GM21619 (cell line): ENCODE measurements at regions not wholly inside any gene's neighbourhood (a gene's known extent, or its start where the extent isn't known, plus 50 kb on each side); places are given as distances from the start of the nearest gene placed in this dataset.
"Not testable (repeated sequence)": the region's sequence is repeated elsewhere in the genome, so short reads cannot be mapped to it uniquely, and the experiment has no call there.

Source experiments
- ATAC-seq: cut with Tn5 transposase; IDR thresholded peaks from one replicate; pipeline ENCODE4 v1.9.1; 2021; ENCODE audit not compliant: unreplicated experiment

DNA sequence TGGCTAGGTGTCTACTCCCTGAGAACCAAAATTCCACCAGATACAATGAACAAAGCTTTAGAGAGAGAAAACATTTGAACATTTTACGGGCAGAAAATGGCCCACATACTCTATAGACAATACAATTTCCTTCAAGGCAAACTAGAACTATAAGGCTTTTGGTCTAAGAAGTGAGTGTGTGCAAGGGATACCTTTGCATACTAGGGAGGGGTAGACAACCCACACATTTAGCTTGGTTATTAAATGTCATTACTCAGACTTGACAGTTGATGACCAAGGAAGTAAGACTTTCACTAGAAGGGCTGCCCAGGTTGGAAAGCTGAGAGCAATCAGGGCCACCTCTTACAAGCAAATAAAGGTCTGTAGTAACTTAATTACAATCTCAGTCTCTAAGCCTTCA lies 64.0 kb upstream of the PLEKHM1 start:
- ATAC-seq = not testable (repeated sequence)

DNA sequence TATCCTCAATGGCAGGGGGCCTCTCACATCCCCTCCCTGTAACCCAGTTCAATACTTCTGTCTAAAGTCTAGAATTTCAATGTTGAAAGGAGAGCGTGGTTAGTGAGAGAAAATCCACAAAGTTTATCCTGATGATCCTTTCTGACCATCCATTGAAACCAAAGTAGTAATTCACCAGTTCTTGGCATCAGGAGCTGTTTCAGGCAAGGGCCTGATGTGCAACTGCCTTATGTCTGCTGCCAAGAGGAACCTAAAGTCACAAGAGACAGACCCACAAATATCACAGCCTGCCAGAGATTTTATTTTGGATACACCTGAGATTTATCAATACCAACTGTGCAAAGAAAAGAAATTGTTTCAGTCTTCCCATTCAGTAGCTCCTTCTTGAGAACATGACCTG lies 68.3 kb upstream of the PLEKHM1 start:
- not testable (repeated sequence) for ATAC-seq

DNA sequence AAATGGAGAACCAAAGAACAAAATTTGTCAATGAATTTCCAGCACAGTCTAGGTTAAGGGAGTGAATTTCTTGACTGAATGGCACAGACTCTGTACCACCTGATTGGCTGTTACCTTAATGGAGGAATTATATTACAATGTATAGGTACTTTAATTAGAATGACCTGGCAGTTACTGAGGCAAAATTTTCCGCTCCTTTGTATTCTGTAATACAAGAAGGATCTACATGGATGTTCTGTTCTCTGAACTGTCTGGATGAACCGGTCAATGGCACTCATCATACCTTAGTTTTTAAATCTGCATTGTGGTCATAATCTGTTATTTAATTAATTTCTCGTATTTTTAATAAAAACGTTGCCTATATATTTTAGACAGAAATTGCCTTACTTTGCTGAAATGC lies 72.3 kb upstream of the PLEKHM1 start:
- ATAC-seq = not testable (repeated sequence)

DNA sequence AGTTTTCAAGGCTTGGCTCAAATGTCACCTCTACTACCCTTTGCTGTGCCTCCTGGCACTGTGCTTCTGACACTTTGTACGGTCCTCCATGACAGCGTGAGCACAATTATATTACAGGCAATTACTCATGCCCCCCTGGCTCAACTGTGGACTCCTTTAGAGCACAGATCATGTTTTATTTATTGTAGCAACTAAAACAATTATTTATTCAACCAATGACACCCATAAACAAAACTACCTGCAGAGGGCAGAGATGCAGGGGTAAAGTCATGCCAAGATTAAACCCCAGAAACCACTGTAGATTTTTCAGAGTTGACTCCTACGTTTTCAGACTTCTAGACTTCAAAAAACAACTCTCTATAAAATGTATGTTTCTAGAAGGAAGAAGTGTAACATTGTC lies 72.8 kb upstream of the PLEKHM1 start:
- ATAC-seq = not testable (repeated sequence)

DNA sequence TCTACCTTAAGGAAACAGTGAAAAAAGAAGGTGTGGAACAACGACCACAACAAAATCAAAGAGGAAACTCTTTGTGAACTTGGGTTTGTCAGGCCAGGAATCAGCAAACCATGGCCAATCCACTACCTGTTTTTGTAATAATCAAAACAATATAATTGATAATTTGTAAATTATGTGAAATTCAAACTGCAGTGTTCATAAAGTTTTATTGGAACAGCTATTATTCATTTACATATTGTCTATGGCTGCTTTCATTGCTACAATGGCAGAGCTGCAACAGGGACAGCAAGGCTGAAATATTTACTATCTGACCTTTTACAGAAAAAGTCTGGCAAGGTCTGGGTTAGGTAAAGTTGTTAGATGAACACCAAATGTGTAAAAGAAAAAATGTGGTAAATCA lies 77.8 kb upstream of the PLEKHM1 start:
- ATAC-seq = not testable (repeated sequence)

DNA sequence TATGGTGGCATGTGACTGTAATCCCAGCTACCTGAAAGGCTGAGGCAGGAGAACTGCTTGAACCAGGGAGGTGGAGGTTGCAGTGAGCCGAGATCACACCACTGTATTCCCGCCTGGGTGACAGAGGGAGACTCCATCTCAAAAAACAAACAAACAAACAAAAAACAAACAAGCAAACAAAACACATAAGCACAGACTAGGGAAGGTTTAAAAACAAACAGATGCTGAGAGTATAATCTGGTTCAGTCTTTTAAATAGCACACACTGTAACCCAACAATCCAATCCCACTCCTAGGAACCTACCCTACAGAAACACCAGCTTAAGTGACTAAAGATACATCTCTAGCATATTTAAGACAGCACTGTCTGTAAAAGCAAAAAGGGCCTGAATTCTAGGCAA lies 82.8 kb upstream of the PLEKHM1 start:
- not testable (repeated sequence) for ATAC-seq

DNA sequence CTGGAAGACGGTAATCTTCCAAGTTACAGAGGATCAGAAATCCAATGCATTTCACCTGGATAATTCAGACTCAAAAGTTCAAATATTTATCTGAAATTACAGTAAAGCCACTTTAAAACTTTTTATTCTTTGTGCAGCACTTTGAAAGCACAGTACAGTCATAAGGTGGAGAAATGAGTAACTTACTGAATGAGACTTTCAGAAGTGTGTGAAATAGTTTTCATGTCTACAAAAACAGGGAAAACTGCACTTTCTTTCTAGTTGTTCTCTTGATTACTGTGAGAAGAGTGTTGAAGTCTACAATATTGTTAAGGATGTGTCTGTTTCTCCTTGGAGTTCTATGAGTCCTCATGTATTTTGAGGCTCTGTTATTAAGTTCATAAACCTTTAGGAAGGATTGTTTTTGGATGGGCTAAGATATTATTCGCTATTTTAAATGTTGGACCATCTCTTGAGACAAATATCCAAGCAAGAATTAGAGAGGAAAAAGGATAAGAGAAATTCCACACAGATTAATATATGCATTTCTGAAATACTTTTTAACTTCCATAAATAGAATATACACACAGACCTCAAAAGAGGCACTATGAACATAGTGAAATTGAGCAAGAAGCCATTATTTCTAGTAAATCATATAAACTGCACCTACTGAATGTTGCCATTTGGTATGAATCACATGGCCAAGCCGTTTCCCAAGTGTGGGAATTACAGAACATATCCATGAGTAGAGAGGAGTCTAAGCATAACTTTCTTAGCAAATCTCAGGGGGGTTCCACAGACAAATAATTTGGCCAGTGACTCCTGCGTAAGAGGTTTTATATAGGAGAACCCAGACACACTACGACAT lies 83.6 kb upstream of the PLEKHM1 start:
- no peak for ATAC-seq

DNA sequence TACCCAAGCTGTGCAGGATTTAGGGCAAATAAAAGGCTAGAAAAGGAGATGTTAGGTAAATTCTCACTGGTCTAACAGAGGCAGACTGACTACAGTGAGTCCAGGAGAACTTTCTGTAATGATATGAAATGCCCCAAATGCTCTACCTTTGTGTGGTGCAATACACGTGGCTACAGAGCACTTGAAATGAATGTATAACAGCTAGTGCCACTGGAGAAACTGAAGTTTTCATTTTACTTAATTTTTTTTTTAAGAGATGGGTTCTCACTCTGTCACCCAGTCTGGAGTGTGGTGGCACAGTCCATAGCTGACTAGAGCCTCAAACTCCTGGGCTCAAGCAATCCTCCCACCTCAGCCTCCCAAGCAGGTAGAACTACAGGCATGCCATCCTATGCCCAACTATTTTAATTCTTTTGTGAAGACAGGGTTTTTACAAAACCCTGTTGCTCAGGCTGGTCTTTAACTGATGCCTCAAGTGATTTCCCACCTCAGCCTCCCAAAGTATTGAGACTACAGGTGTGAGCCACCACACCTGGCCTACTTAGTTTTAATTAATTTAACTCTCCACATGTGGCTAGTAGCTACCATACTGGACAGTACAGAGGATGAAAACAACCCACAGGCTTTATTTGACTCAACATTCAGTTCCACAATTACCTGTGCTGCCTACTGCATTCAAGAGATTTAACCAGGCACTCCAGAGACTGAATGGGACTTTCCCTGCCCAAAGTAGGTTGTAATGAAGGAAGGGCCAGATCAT lies 84.8 kb upstream of the PLEKHM1 start:
- no peak for ATAC-seq

DNA sequence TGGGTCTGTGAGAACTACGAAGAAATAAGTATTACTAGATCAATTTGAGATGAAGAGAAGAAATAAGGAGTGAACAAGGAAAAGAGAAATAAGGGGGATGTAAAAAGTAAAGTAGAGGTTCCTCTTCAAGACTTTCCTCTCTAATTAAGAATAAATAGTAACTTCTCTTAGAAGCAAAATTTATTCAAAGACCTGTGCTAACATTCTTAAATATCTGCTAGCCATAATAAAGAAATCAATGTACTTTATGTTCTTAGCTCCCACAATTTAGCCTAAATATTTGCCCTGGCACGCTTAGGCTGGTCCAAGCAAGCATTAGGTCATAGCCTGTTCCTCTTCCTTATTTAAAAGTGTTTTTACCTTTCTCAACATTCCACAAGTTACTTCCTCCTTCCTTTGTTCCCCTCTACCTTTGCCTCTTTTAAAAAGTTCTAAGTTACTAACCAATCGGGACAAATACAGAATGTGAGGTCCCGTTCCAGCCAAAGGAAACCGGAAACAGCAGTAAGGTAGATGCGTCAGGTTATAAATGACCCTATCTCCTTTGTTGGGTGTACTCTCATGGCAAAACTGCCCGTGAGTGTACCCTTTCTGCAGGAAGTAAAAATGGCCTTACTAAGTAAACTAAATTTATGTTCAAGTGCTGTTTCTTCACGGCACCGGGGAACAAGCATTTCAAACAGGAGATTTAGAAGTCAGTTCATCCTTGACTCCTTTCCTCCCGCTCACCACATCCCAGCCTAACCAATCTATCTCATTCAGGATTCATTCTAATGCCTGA lies 86.2 kb upstream of the PLEKHM1 start:
- ATAC-seq = not testable (repeated sequence)

DNA sequence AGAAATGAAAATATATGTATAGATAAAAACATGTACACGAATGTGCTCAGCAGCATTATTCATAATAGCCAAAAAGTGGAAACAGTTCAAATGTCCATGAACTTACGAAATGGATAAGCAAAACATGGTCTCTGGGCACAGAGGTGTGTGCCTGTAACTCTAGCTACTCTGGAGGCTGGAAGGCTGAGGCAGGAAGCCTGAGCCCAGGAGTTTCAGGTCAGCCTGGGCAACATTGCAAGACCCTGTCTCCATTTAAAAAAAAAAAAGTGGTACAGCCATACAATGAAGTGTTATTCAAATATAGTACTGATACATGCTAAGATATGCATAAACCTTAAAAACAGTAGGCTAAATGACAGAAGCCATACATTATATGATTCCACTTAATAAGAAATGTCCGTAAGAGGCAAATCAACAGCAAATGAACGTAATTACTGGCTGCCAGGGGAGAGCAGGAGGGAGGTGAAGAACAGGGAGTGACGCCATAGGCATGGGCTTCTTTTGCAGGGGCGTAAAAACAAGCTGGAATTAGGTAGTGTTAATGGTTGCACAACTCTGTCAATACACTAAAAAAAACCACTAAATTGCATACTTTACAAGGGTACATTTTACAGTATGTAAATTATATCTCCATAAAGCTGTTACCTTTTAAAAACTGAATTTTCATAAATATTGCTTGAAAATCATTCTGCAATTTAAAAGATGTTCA lies 87.2 kb upstream of the PLEKHM1 start:
- no peak for ATAC-seq

DNA sequence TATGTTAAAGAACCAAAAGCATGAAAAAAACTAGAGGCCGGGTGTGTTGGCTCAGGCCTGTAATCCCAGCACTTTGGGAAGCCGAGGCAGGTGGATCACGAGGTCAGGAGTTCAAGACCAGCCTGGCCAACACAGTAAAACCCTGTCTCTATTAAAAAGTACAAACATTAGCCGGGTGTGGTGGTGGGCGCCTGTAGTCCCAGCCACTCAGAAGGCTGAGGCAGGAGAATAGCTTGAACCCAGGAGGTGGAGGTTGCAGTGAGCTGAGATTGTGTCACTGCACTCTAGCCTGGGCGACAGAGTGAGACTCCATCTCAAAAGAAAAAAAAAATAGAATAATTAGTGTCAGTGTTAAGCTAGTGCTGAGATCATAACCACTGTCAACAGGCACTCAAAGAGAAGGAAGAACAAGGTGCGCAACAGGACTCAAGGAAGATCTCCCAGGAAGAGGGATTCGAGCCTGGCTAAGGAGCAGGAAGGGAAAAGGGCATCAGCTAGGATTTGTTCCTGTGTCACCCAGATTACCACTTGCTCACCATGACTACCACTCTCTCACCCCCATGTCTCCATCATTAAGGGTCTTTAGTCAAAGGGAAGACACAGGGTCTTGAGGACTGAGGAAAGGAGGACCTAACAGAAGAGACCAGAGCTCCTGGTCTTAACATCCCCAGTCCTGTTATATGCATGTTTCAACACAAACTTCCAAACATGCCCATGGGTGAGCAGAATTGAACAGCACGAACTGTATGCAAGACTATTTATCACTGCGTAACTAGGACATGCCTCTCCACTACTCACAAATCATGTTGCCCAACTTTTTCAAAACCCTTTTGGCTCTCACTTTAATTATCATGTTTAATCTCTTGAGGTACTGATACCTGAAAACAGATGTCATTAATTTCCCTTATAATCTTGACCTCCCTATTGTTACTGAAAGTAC lies 88.3 kb upstream of the PLEKHM1 start:
- ATAC-seq = no peak

DNA sequence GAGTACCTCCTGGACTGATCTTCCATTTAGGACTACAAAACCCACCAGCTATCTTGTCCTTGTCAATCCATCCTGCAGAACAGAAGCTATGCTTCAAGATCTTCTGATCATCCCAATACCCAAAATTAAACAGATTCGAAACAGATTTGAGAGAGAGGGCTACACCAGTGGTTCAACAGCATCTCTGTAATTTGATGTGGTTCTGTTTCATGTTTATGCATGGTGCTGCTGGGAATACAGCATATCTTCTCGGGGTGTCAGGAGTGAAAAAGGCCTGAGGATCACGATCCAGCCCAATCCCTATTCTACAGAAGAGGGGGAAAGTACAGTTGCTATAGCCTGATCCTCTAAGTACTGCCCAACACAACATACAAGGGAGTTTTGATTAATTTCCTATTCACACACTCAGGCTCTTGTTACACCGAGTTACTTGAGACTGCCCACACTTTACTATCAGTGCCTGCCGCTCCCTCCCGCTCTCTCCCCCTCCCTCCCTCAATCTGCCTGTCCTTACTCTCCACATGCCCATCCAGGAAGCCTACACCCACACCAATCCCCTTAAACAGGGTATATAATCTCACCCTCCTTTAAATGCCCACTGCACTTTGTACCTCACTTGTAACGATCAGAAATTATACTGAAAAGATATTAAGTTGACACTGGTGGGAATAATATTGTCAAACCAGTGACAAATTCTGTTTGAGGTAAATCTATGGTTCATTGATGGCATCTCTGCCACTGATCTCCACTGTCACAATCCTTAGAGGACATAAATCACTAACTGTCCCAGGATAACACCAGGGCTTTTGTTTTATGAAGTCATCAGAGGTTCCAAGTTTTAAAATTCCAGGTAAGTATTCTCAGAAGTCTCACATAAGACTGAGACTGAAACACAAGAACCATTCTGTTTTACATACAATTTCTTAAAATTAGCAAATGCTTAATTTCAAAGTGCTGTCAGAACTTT lies 89.3 kb upstream of the PLEKHM1 start:
- no peak for ATAC-seq

DNA sequence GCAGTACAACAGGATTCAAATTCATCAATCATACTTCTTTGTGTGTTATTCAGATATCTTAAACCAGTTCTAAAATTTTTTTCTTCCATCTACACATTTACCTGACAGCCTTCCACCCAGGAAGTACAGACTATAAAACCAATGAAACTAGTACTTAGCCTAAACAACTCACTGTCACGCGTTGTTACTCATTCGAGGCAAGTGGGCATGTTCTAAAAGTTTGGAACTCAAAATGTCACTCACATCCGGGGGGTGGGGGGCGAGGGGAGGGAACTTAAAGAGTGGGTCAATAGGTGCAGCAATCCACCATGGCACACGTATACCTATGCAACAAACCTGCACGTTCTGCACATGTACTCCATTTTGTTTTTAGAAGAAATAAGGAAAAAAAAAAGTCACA lies 90.4 kb upstream of the PLEKHM1 start:
- no peak for ATAC-seq

DNA sequence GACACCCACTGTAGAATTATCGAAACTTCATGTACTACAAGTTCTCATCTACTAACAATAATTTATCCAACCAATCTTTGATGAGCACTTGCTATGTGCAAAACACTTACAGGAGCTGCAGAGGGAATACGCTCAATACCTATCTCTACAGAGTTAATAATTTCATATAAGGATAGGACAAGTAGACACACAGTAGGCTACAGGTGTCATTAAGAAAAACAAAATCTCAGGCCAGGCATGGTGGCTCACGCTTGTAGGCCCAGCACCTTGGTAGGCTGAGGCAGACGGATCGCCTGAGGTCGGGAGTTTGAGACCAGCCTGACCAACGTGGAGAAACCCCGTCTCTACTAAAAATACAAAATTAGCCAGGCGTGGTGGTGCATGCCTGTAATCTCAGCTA lies 91.3 kb upstream of the PLEKHM1 start:
- no peak for ATAC-seq

DNA sequence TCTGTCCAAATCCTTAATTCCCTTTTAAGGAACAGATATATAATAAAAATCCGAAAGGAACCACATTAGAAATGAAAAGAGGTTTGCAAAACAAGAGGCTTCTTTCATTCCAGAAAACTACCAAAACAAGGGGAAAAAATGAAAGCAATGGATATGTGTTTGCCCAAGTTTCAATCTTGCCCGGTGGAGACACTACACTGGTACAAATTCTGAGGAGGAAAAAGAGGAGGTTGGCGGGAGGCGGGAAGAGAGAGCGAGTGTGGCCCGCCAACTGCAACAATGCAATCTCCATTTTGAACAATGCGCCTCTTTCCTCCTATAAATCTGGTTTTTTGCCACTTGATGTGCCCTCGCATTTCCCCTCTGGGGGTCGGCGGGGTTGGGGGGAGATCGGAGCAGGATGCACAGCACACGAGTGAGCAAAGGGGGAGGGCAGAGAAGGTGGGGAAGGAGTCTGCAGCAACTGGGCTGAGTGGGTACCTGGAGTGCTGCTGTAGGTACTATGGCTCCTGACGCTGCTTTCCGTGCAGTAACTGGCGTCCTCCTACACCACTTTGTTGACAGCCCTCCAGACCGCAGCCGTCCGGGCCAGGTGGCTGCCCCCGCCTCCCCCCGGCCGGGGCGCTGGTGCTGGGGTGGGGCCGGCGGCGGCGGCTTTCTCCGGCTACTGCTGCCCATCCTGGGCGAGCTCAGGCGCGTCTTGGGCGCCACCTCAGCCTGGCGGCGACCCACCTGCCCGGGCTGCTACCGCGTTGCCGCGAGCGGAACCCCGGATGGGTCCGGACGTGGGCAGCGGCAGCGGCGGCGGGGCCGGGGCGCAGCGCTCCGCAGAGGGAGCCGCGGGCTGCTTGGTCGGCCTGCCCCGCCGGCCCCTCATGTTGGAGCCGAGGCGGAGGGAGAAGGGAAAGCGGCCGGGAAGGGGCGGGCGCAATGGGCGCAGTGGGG lies 93.8 kb upstream of the PLEKHM1 start:
- peak; percentile 50 for ATAC-seq

DNA sequence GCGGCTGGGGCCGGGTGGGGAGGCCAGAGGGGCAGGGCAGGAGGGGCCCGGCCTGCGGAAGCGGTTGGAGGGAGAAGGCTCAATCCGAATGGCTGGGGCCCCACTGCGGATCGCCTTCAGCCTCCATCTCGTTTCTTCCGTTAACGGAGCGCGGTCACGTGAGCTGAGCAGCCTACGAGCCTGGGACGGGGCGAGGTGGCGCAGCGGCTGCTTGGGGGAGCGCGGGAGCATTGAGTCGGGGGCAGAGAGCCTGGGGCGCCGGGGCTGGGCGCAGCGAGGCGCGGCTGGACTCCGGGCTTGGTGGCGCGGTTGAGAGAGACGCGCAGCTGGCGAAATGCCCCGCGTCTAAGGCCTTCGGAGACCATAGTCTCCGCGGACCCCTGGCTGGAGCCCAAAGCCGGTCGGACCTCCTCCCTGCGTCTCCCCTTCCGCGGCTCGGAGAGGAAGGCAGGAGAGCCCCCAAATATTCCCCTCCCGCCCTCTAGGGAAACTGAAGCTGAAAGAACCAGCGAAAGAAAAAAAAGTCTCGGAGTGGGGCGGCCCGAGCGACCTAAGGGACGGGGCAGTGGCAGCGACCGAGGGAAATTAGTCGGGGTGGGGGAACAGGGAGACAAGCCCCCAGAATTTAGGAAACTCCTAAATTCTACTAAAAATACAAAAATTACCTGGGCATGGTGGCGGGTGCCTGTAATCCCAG lies 94.7 kb upstream of the PLEKHM1 start:
- peak; percentile 58 for ATAC-seq
